ENCODE measurements at regions not wholly inside any gene's neighbourhood (a gene's known extent, or its start where the extent isn't known, plus 50 kb on each side); places are given as distances from the start of the nearest gene placed in this dataset.

DNA sequence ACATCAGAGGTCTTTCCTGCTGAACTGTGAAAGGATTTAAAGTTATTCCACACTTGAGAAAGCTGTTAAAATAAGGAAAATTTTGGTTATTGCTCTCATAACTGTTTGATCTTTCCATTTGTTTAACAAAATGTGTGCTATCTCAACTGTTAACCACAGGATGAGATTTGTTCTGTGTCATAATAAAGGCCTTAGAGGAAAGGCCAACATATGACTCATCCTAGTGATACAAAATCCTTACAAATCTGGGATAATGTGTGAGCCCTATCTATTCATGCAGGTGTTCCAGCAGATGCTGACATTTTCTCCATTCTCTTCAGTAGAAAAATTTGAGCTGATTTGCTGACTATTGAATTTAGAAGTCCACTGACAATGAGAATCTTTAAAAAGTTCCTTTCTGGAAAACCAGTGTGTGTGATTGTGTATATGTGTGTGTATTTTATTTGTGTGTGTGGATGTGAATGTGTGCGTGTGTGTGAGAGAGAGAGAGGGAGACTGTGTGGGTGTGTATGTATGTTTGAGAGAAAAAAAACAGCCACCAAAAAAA lies 1111.9 kb upstream of the GYPC start:
- H3K27ac ChIP-seq: no peak overlapping the region
- TF ChIP-seq CTCF (IDR thresholded peaks at IDR 0.05) (no peak), ZFX (IDR thresholded peaks at IDR 0.05; ENCODE audit: borderline replicate concordance) (no peak)

DNA sequence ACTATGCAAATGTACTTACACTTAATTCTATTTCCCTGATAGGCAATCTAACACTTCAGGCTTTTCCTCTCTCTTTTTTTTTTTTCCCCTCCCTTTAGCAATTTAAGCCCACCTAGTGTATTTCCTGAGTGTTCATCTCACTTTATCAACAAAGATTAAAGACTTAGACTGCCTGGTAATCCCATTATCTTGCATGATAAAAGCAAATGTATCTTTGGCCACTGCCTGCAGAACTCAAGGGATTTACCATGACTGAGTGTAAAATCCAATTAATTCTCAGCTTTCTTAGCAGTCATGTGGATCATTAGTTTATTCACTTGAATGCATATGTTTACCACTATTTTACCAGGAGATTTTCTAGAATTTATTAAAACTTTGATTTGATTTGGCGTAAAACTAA lies 1102.2 kb upstream of the GYPC start:
- no peak overlapping the region for H3K27ac ChIP-seq
- no peak for TF ChIP-seq CTCF (IDR thresholded peaks at IDR 0.05)
- no peak for TF ChIP-seq ZFX (IDR thresholded peaks at IDR 0.05; ENCODE audit: borderline replicate concordance)

GRCh38 chr2:125554956-125555355 lies 1101.0 kb upstream of the GYPC start:
- no peak for TF ChIP-seq ZFX (IDR thresholded peaks at IDR 0.05; ENCODE audit: borderline replicate concordance)
- TF ChIP-seq CTCF (IDR thresholded peaks at IDR 0.05): no peak
- H3K27ac ChIP-seq: no peak overlapping the region

DNA sequence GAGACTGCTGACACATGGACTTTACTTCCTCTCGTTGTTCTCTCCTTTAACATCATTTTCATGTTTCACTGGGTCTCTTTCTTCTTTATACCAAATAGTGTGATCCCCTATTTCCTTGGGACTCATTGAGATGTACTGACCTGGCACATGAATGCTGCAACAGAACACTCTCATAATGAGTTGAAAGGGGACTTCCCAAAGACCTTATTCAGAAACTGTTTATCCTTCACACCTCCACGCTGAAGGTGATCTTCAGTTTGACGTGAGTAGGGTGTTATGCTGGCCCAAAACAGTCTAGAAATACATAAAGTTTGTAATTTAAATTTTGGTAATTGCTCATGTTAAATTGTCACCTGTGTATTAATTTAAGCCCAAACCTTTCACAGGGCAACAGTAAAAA lies 1096.8 kb upstream of the GYPC start:
- TF ChIP-seq ZFX (IDR thresholded peaks at IDR 0.05; ENCODE audit: borderline replicate concordance): no peak
- no peak for TF ChIP-seq CTCF (IDR thresholded peaks at IDR 0.05)

GRCh38 chr2:125560855-125561254 lies 1095.1 kb upstream of the GYPC start:
- TF ChIP-seq ZFX (IDR thresholded peaks at IDR 0.05; ENCODE audit: borderline replicate concordance) (no peak), CTCF (IDR thresholded peaks at IDR 0.05) (no peak)

More for the DNA sequence above, 1096.8 kb upstream of the GYPC start:
- H3K27ac ChIP-seq: no peak overlapping the region

DNA sequence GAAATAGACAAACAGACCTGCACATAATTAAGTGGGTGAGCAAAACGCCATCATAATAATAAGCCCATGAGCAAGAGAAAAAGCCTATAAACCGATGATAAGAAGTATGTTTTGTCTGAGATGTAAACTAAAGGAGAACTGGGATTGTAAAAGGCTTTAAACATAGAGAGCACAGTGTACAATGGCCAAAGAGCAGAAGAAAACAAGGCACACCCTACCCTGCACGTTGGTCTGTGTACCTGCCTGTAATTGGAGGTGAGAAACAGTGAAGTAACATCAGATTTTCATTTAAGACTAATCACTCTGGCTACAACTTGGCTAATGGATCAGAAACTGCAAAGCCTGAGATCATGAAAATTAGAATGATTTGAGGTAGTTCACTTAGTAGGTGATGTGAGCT lies 1094.7 kb upstream of the GYPC start:
- no peak for TF ChIP-seq ZFX (IDR thresholded peaks at IDR 0.05; ENCODE audit: borderline replicate concordance)
- no peak for TF ChIP-seq CTCF (IDR thresholded peaks at IDR 0.05)
- no peak overlapping the region for H3K27ac ChIP-seq

More at GRCh38 chr2:125560855-125561254, 1095.1 kb upstream of the GYPC start:
- H3K27ac ChIP-seq: no peak overlapping the region

DNA sequence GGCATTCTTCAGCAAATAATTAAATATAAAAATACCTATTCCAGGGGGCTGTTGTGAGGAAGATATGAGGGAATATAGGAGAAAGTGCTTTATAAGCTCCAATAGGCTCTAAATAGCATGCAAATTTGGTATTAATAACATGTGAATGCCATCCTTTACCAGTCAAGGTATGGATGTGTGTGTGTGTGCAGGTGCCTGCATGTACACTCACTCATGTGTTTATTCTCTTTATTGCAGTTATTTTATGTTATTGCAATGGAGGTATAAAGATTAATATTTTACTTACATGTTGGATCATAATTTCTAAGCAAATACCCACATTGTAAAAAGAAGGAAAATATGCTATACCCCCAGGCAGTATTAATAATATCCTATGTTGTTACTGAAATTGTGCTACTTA lies 1093.0 kb upstream of the GYPC start:
- H3K27ac ChIP-seq: no peak overlapping the region
- TF ChIP-seq CTCF (IDR thresholded peaks at IDR 0.05) (no peak), ZFX (IDR thresholded peaks at IDR 0.05; ENCODE audit: borderline replicate concordance) (no peak)

All from 22Rv1 (cell line).